HL-60 (cell line): ENCODE measurements at regions not wholly inside any gene's neighbourhood (a gene's known extent, or its start where the extent isn't known, plus 50 kb on each side); places are given as distances from the start of the nearest gene placed in this dataset.
"Not testable (repeated sequence)": the region's sequence is repeated elsewhere in the genome, so short reads cannot be mapped to it uniquely, and the experiment has no call there.

ENCODE experiments used
- DNase-seq, 2 experiments: peaks; one replicate each; pipeline ENCODE4 v3.0.0-alpha.2; 2010 to 2020; ENCODE audit warnings: low read depth in 1 of 2, low spot score in 1 of 2
- H3K27ac ChIP-seq: fragments of 250-450 bp; sonication (Bioruptor Pico); replicated peaks from 2 replicates; pipeline ENCODE4 v1.5.1; 2020; ENCODE audit warnings: mild to moderate bottlenecking, moderate library complexity
- H3K27me3 ChIP-seq: fragments of 250-450 bp; sonication (Bioruptor Pico); 2 replicates; pipeline ENCODE4 v1.5.1; 2021; ENCODE audit warnings: mild to moderate bottlenecking, moderate library complexity; ENCODE audit not compliant: insufficient read depth, poor library complexity, severe bottlenecking
- H3K4me3 ChIP-seq: replicated peaks from 2 replicates; pipeline ENCODE4 v1.5.1; 2011; ENCODE audit warnings: mild to moderate bottlenecking, control low read depth, low read length; ENCODE audit not compliant: insufficient read depth
- CTCF ChIP-seq: IDR thresholded peaks from one replicate; pipeline ENCODE4 v1.5.1; 2011; ENCODE audit warnings: low read length, control low read depth, inconsistent platforms; ENCODE audit not compliant: insufficient read depth
- GABPA ChIP-seq: IDR thresholded peaks from 2 replicates; pipeline ENCODE4 v1.6.1; 2012; ENCODE audit warnings: low read depth
- POLR2AphosphoS5 ChIP-seq: IDR thresholded peaks from 2 replicates; pipeline ENCODE4 v1.6.1; 2012; ENCODE audit warnings: low read depth
- REST ChIP-seq: IDR thresholded peaks from 2 replicates; pipeline ENCODE4 v1.6.1; 2012; ENCODE audit warnings: low read depth; ENCODE audit not compliant: insufficient replicate concordance
- SPI1 ChIP-seq: IDR thresholded peaks from 2 replicates; pipeline ENCODE4 v1.6.1; 2012; ENCODE audit warnings: low read depth, mild to moderate bottlenecking, borderline replicate concordance

GRCh38 chr1:67513392-67514294 lies 83.4 kb upstream of the SERBP1 start:
- H3K4me3 ChIP-seq, H3K27me3 ChIP-seq, H3K27ac ChIP-seq: not testable (repeated sequence)
- peak in 1 of 2 experiments; percentile 11 for DNase-seq

- DNase-seq = no peak
- Histone ChIP-seq H3K27me3 (no peaks in the 10 kb centered on the region), H3K4me3 (no peak overlapping the region), H3K27ac (no peak overlapping the region)
- TF ChIP-seq POLR2AphosphoS5 (no peak), GABPA (no peak), SPI1 (no peak), CTCF (no peak), REST (no peak)
These were observed 84.1 kb upstream of the SERBP1 start for GRCh38 chr1:67514300-67514699.

GRCh38 chr1:67514786-67515185 lies 84.6 kb upstream of the SERBP1 start:
- H3K27ac ChIP-seq = no peak overlapping the region
- H3K4me3 ChIP-seq = no peak overlapping the region
- no peaks in the 10 kb centered on the region for H3K27me3 ChIP-seq
- no peak for TF ChIP-seq POLR2AphosphoS5
- TF ChIP-seq GABPA = no peak
- TF ChIP-seq CTCF = no peak
- no peak for TF ChIP-seq SPI1
- no peak for TF ChIP-seq REST
- no peak for DNase-seq

GRCh38 chr1:67515324-67516080 lies 85.3 kb upstream of the SERBP1 start:
- Histone ChIP-seq H3K27me3 (no peaks in the 10 kb centered on the region), H3K27ac (no peak overlapping the region), H3K4me3 (no peak overlapping the region)
- TF ChIP-seq POLR2AphosphoS5 (no peak), GABPA (no peak), REST (no peak), SPI1 (no peak), CTCF (no peak)
- no peak for DNase-seq
